ENCODE measurements at regions not wholly inside any gene's neighbourhood (a gene's known extent, or its start where the extent isn't known, plus 50 kb on each side); places are given as distances from the start of the nearest gene placed in this dataset.

DNA sequence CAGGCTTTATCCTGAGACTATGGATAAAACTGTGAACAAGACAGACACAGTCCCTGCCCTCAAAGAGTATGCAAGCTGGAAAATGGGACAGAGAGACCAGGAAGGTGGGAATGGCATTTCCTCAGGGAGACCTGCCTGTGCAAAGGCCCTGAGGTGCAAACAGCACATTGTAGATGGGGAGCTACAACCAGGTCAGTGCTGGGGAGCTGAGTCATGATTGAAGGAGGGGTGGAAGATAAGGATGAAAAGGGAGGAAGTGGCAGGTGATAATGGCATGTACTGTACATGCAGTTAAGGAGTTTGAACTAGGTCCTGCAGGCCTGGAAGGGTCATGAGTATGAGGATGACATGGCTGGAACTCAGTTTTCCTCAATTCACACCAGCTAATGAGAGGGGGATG lies 75.5 kb upstream of the BOD1 start:
- DNase-seq: no peak

- no peak for DNase-seq
These were observed 77.2 kb upstream of the BOD1 start for GRCh38 chr5:173693670-173694069.

GRCh38 chr5:173696216-173696615 lies 79.8 kb upstream of the BOD1 start:
- no peak for DNase-seq

- no peak for DNase-seq
These were observed 81.6 kb upstream of the BOD1 start for GRCh38 chr5:173697931-173698579.

DNA sequence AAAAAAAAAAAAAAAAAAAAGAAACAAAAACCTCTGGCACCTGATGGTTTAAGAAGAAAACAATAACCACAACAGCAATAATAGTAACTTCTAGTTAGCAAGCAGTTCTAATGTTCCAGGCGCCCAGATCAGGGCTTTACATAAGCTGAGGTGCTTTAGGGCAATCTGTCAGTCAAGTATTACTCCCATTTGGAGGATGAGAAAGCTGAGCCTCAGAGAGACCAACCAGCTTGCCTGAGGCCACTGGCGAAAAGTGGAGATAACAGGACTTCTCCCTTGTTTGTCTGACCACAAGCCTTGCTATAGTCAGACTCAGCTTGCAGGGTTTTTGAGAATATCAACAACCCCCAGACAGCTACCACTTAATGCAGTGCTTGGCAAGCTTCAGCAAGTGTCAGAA lies 83.5 kb upstream of the BOD1 start:
- no peak for DNase-seq

DNA sequence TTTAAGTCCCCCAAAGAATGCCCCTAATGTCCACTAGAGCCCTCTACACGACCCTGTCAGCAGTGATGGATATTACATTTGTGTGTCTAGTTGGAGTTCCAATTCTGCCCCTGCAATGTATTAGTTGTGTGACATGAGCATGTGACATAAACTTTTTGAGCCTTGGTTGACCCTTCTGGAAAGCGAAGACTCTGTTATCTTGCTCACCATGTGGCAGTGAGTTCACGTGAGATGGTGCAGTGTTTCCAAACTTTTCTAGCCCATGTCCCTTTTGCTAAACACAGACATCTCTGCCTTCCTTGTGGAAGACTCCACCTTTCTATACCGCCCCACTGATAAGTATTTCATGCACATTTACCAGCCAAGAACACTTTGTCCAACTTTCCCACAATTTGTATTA lies 87.0 kb upstream of the BOD1 start:
- no peak for DNase-seq

GRCh38 chr5:173704615-173705511 lies 88.4 kb upstream of the BOD1 start:
- DNase-seq: no peak

- DNase-seq: no peak
These were observed 89.1 kb upstream of the BOD1 start for GRCh38 chr5:173705512-173706044.

- DNase-seq: no peak
These were observed 90.2 kb upstream of the BOD1 start for GRCh38 chr5:173706700-173707099.

GRCh38 chr5:173707392-173707791 lies 90.9 kb upstream of the BOD1 start:
- DNase-seq: no peak

DNA sequence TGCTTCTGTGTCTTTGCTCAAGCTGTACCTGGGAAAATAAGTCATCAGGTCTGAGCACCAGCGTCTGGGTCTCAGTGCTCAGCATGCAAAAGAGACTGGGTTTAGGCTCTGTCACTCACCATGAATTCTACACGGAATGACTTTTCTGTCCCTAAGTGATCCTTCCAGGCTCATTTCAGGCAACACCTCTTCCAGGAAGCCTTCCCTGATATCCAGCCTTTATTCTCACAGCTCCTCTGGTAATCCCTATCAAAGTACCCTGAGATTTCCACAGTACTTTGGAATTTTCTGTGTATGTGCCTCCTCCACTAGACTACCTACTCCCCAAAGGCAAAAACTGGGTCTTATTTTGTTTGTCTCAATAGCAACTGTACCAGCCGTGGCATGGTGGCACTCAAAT lies 92.7 kb upstream of the BOD1 start:
- no peak for DNase-seq

- DNase-seq: no peak
These were observed 93.3 kb upstream of the BOD1 start for GRCh38 chr5:173709761-173710160.

DNA sequence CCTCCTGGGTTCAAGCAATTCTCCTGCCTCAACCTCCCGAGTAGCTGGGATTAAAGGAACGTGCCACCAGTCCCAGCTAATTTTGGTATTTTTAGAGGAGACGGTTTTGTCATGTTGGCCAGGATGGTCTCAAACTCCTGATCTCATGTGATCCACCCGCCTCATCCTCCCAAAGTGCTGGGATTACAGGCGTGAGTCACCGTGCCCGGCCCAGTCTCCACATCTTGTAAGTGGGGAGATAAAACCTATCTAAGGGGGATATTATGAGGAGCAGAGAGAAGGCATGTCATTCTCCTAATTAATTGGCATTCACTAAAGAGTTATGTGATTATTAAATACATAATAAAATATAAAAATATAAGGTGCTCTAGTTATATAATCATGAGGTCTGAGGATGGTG lies 94.1 kb upstream of the BOD1 start:
- no peak for DNase-seq

- no peak for DNase-seq
These were observed 95.0 kb upstream of the BOD1 start for GRCh38 chr5:173711466-173711865.

DNA sequence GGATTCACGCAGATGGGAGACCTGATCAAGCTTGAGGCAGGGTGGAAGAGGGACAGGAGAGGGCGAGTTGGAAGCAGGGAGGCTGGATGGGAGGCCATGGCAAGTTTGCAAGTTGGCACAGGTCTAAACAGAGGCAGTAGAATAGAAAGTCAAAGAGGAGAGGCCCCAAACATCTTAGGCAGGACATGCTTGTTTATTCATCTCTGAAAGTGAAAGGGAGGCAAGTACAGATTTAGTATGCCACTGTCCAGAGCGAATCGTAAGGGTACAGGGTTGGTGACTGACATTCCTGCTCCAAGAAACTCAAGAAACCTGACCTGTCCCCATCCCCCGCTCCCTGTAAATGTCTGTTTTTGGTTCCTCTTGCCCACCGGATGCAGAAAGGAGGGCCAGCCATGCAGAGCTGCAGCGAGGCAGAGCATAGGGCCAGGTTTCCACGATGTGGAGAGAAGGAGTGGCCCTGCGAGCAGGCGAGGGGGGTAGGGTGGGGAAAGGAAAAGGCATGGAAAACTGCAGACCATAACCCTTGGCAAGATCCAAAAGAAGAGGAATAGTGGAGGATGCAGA lies 96.2 kb upstream of the BOD1 start:
- no peak for DNase-seq

DNA sequence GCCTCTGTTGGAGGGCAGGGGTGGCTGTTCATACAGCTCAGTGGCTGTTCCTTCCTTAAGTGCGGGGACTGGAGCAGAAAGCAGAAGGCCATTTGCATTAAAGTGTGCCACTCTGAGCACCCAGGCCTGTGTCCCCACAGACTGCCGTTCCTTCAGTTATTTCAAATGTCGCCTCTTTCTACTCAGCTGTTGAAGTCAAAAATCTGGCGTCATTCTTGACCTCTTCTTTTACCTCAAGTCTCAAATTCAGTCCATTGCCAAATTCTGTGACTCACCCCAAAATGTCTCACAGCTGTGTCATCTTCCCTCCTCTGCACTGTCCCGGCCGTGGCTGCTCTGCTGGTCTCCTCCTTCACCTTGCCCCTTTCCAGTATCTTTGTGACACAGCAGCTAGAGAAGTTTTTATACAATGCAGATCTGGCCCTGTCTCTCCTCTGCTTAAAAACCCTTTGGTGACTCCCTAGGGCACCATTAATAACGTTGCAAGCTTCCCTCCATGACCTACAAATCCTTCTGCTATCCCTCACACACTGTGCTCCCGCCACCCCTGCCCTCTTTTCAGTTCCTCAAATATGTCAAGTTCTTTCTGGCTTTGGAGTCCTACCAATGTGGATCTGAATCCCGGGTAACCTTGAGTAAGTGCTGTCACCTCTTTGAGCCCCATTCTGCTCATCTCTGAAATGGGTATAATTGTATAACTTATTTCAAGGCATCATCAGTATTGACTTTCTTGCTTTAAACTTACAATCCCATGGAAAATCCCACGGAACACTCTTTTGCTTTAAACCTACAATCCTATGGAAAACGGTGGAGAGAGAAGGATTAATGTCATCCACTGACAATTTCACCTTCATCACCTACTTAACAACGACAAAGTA lies 98.3 kb upstream of the BOD1 start:
- no peak for DNase-seq

GRCh38 chr5:173715607-173716006 lies 99.2 kb upstream of the BOD1 start:
- DNase-seq: no peak

GRCh38 chr5:173716058-173716682 lies 99.7 kb upstream of the BOD1 start:
- DNase-seq: no peak

DNA sequence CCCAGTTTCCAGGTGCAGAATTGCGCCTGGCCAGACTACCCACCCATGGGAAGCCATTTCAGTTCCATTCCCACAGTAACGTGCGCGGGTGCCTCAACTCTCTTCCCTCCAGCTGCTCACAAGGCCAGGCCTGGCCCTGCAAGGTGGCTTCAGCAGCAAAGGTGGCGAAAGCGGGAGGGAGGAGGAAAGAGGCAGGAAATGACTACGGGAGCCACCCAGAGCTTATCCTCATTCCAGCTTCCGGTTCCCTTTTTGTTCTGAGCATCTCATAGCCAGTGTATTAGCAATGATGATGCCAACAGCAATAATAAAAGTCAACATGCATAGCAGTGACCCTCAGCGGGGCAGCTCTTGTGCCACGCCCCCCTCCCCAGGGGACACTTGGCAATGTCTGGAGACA lies 101.5 kb upstream of the BOD1 start:
- DNase-seq: peak; percentile 6

DNA sequence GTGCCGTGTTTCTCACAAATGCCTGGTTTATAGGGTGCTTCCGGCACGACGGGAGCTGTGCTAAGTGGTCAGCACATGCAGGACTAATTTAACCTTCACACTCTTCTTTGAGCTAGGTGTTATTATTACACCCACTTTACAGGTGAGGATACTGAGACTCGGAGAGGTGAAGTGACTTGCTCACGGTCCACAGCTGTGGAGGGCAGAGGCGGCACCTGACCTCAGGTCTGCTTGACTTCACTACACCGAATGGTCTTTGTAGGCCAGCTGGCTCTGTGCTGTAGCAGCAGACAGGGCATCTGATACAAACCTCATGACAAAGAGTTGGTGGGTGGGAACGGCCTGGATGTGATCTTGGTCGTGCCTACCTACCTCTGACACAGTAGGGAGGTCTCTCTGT lies 102.0 kb upstream of the BOD1 start:
- no peak for DNase-seq

DNA sequence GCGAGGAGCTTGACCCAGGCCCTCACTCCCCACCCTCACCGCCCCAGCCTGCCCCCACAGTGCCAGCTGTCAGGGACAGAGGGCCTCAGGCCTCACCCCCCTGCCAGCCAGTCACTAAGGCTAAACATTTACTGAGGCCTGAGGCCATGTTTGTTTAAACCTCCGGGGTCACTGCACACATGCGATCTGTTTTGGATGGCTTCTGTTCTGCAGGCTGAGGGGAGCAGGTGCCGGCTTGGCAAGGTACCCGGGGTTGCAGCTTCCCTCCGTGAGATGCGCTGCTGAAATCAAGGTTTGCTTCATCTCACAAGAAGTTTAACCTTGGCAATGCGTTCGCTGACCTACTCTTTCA lies 103.3 kb upstream of the BOD1 start:
- no peak for DNase-seq

- no peak for DNase-seq
These were observed 104.0 kb upstream of the BOD1 start for GRCh38 chr5:173720286-173720952.

Measured in dermis blood vessel endothelial cell (primary cell).